NCI-H82 treated with DMSO at 0.1 percent for 48 hours (cell line): ENCODE measurements at regions not wholly inside any gene's neighbourhood (a gene's known extent, or its start where the extent isn't known, plus 50 kb on each side); places are given as distances from the start of the nearest gene placed in this dataset.
"Not testable (repeated sequence)": the region's sequence is repeated elsewhere in the genome, so short reads cannot be mapped to it uniquely, and the experiment has no call there.

Experiments used
- DNase-seq: peaks from one replicate; lab custom pipeline; 2025; ENCODE audit not compliant: unreplicated experiment; lab: John Stamatoyannopoulos, UW

DNA sequence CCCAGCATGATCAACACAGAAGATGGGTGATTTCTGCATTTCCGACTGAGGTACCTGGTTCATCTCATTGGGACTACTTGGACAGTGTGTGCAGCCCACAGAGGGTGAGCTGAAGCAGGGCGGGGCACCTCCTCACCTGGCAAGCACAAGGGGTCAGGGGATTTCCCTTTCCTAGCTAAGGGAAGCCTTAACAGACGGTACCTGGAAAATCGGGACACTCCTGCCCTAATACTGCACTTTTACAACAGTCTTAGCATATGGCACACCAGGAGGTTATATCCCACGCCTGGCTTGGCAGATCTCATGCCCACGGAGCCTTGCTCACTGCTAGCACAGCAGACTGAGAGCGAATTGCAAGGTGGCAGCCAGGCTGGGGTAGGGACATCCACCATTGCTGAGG is 92.9 kb upstream of the GRID2 start:
- DNase-seq, result no peak

GRCh38 chr4:92215476-92215875 is 88.3 kb upstream of the GRID2 start:
- DNase-seq, result peak; percentile 14

DNA sequence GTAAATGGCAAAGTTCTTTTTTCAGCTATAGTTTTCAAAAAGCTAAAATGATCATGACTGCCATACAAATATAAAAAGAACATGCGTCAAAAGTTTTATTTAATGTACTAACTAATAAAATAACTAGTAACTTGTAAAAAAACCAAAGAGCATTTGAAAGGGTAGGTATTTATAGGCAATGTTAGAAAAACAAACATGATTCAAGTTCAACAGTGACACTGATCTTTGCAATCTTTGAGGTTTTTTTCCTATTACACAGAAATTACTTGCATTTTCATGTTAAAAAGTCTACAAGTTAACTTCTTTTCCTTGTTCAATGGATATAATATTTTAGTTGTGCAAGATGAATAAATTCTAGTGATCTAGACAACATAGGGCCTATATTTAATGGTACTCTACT is 72.3 kb upstream of the GRID2 start:
- DNase-seq, result no peak

GRCh38 chr4:92232566-92232965 is 71.2 kb upstream of the GRID2 start:
- DNase-seq, result no peak

DNA sequence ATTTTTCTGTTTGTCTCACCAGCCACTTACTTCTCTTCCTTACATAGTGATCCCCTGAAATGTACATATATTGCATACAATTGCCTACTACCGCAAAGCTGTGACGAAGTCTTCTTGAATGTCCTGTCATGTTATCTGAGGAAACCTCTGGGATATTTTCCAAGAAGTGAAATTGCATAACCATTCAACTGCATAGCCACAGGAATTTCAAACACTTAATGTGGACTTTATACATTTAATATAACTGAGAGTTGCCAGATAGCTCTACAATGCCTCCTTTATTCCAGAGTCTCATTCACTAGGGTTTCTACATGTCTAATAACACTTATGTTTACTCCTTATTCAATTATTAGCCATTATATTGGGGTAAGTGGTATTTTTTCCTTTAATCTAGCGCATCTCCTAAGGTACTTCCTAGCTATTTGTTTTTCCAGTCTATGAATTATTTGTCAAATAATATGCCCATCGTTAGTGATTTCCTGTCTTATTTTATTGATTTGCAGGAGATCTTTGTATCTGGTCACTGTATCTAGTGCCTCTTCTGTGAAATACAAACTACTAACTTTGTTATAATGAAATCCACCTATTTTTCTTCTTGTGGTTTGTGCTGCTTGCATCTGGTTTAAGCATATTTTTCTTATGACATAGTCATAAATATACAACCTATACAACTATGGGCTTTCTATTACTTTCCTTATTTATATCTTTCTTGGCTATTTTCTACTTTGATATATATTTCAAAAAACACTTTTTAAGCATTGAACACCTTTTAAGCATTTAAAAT is 69.2 kb upstream of the GRID2 start:
- DNase-seq, result no peak

DNA sequence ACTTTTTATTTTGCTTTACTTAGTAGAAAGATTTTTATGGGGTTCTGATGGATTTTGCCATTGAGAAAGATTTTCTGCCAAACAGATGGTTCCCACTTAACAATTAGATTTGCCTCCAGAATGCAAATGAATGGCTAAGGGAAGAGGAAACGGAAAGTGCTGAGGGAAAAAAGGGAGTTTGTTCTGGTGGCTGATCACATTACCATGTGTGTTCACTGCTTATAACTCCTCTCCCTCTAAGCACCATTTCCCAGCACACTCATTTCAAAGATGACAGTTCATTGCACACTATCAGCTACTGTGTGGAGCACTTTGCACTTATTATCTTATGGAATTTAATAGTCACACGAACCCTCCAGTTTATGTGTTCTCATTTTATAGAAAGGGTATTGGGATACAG is 68.0 kb upstream of the GRID2 start:
- DNase-seq, result no peak

DNA sequence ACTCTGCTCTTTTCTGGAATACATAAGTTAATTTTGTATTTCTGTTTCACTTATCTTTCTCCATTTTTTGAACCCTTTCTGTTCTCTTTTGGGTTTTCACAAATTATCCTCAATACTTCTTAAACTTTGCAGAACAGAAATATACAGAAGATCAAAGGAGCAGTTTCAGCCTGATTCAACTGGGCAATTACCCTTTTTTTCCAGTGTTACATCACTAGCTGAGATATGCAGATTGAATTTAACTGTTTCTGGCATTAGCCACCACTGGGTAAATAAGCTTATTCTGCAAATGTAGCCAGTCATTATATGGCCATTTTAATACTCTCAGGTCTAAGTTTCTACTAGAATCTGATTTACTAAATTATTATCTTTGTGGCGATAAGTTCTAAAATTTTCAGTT is 66.9 kb upstream of the GRID2 start:
- no peak for DNase-seq

DNA sequence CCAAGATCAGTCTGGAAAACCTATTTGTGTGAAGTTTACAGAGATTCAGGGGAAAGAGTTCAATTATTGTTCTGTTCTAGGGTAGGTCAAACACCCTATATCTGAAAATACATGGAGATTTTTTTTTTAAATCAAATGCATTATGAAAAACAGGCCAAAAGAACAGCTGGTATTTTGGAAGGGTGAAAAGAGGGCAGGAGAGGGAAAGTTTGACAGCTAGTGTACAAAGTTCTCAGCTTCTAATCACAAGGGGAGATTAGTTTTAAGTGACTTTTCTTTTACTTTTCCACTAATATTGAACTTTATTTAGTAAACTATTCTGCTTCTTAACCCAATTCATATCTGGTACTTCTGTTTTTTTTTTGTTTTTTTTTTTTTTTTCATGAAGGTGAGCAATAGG is 66.2 kb upstream of the GRID2 start:
- DNase-seq, result no peak

DNA sequence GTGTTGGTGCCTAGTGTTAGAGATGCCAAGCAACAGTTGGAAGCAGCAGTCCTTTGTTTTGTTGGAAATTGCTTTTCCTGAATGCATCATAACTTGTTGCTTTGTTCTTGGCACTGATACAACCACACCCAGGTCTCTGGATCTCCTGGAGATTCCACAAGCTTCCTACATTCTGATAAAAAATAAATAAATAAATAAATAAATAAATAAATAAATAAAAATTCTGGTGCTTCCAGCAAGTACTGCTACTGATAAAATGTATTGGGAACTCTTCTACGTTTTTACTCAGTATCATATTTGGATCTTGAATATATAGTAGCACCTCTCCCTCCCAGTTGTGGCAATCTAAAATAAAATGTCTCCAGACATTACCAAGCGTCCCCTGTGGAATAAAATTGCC is 62.7 kb upstream of the GRID2 start:
- DNase-seq, result no peak

GRCh38 chr4:92246384-92246783 is 57.4 kb upstream of the GRID2 start:
- no peak for DNase-seq

GRCh38 chr4:92249541-92249940 is 54.2 kb upstream of the GRID2 start:
- DNase-seq, result no peak

DNA sequence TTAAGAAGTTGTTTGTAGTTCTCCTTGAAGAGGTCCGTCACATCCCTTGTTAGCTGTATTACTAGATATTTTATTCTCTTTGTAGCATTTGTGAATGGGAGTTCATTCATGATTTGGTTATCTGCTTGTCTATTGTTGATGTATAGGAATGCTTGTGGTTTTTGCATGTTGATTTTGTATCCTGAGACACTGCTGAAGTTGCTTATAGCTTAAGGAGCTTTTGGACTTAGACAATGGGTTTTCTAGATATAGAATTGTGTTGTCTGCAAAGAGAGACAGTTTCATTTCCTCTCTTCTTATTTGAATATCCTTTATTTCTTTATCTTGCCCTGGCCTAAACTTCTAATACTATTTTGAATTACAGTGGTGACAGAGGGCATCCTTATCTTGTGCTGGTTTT is 52.1 kb upstream of the GRID2 start:
- no peak for DNase-seq

- DNase-seq, result not testable (repeated sequence)
Observed at GRCh38 chr4:92252358-92252757, 51.4 kb upstream of the GRID2 start.

GRCh38 chr4:92252846-92253245 is 50.9 kb upstream of the GRID2 start:
- no peak for DNase-seq

DNA sequence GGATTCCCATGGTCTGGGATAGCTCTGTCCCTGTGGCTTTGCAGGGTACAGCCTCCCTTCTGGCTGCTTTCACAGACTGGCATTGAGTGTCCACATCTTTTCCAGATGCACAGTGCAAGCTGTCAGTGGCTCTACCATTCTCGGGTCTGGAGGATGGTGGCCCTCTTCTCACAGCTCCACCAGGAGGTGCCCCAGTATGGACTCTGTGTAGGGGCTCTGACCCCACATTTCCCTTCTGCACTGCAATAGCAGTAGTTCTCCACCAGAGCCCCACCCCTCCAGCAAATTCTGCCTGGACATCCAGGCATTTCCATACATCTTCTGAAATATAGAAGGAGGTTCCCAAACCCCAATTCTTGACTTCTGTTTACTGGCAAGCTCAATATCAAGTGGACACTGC is 50.2 kb upstream of the GRID2 start:
- no peak for DNase-seq
